ENCODE measurements at regions not wholly inside any gene's neighbourhood (a gene's known extent, or its start where the extent isn't known, plus 50 kb on each side); places are given as distances from the start of the nearest gene placed in this dataset.

GRCh38 chr11:127506126-127506525 is 505.6 kb upstream of the KIRREL3 start:
- Mint-ChIP-seq H3K27me3 (peaks cover 0 to 6% (median 0%) of the 10 kb centered on the region in 5 donors), H3K9me3 (peaks cover 0 to 5% (median 0%) of the 10 kb centered on the region in 11 donors), H3K36me3 (no peaks in the 10 kb centered on the region), H3K4me3 (no peak overlapping the region), H3K27ac (no peak overlapping the region), H3K4me1 (no peaks in the 10 kb centered on the region)
- Histone ChIP-seq H3K36me3 (ENCODE audit: control insufficient read depth in 2 of 3, insufficient read depth in 3 of 3, low read length in 3 of 3) (no peaks in the 10 kb centered on the region), H3K27ac (ENCODE audit: low read depth, low read length) (no peak overlapping the region), H3K4me3 (ENCODE audit: low read length) (no peak overlapping the region), H3K27me3 (ENCODE audit: control insufficient read depth in 2 of 2, insufficient read depth in 2 of 2, low read length in 2 of 2) (no peaks in the 10 kb centered on the region), H3K9me3 (ENCODE audit: control insufficient read depth in 2 of 3, low read length in 3 of 3) (no peaks in the 10 kb centered on the region), H3K4me1 (ENCODE audit: control insufficient read depth in 2 of 2, insufficient read depth in 2 of 2, low read length in 2 of 2) (no peaks in the 10 kb centered on the region)
- CTCF ChIA-PET, result no interaction called here
- ATAC-seq, result no peak
- POLR2A ChIA-PET, result no interaction called here
- DNase-seq, result no peak
- intact Hi-C loops (cut with micrococcal nuclease), result no loop called here

- Mint-ChIP-seq H3K36me3 (no peaks in the 10 kb centered on the region), H3K4me1 (no peaks in the 10 kb centered on the region), H3K9me3 (peaks cover 1 to 12% (median 6%) of the 10 kb centered on the region in 11 donors), H3K4me3 (no peak overlapping the region), H3K27ac (no peak overlapping the region), H3K27me3 (peaks cover 0 to 4% (median 0%) of the 10 kb centered on the region in 5 donors)
- no peaks in the 10 kb centered on the region for H3K4me1 ChIP-seq (ENCODE audit: control insufficient read depth in 2 of 2, insufficient read depth in 2 of 2, low read length in 2 of 2)
- no peaks in the 10 kb centered on the region for H3K9me3 ChIP-seq (ENCODE audit: control insufficient read depth in 2 of 3, low read length in 3 of 3)
- intact Hi-C loops (cut with micrococcal nuclease), result no loop called here
- ChIA-PET POLR2A (no interaction called here), CTCF (interaction anchor here (0.7 kb wide), 1 partner anchor 15 kb away, joined by 4 read pairs; no protein-coding TSS in a partner anchor)
- no peak overlapping the region for H3K4me3 ChIP-seq (ENCODE audit: low read length)
- H3K27ac ChIP-seq (ENCODE audit: low read depth, low read length), result no peak overlapping the region
- no peak for DNase-seq
- H3K27me3 ChIP-seq (ENCODE audit: control insufficient read depth in 2 of 2, insufficient read depth in 2 of 2, low read length in 2 of 2), result no peaks in the 10 kb centered on the region
- ATAC-seq, result no peak
- no peaks in the 10 kb centered on the region for H3K36me3 ChIP-seq (ENCODE audit: control insufficient read depth in 2 of 3, insufficient read depth in 3 of 3, low read length in 3 of 3)
Observed at GRCh38 chr11:127496165-127496564, 495.6 kb upstream of the KIRREL3 start.

GRCh38 chr11:127493330-127494022 is 492.9 kb upstream of the KIRREL3 start:
- peaks cover 3 to 14% (median 8%) of the 10 kb centered on the region in 11 donors for H3K9me3 Mint-ChIP-seq
- Histone ChIP-seq H3K36me3 (ENCODE audit: control insufficient read depth in 2 of 3, insufficient read depth in 3 of 3, low read length in 3 of 3) (no peaks in the 10 kb centered on the region), H3K4me1 (ENCODE audit: control insufficient read depth in 2 of 2, insufficient read depth in 2 of 2, low read length in 2 of 2) (no peaks in the 10 kb centered on the region), H3K4me3 (ENCODE audit: low read length) (no peak overlapping the region), H3K27me3 (ENCODE audit: control insufficient read depth in 2 of 2, insufficient read depth in 2 of 2, low read length in 2 of 2) (no peaks in the 10 kb centered on the region), H3K27ac (ENCODE audit: low read depth, low read length) (no peak overlapping the region), H3K9me3 (ENCODE audit: control insufficient read depth in 2 of 3, low read length in 3 of 3) (no peaks in the 10 kb centered on the region)
- no peaks in the 10 kb centered on the region for H3K36me3 Mint-ChIP-seq
- H3K4me1 Mint-ChIP-seq, result no peaks in the 10 kb centered on the region
- no peak for ATAC-seq
- ChIA-PET POLR2A (no interaction called here), CTCF (no interaction called here)
- H3K27me3 Mint-ChIP-seq, result peaks cover 0 to 4% (median 0%) of the 10 kb centered on the region in 5 donors
- H3K4me3 Mint-ChIP-seq, result peak overlapping the region in 1 of 10 donors; percentile 33
- intact Hi-C loops (cut with micrococcal nuclease), result loop anchor here in 1 of 2 donors (5.0 kb wide), 1 partner anchor 1051 kb away; no protein-coding TSS in a partner anchor
- DNase-seq, result no peak
- H3K27ac Mint-ChIP-seq, result no peak overlapping the region

GRCh38 chr11:127492029-127492428 is 491.5 kb upstream of the KIRREL3 start:
- Mint-ChIP-seq H3K4me3 (no peak overlapping the region), H3K4me1 (no peaks in the 10 kb centered on the region), H3K36me3 (no peaks in the 10 kb centered on the region), H3K27me3 (peaks cover 0 to 8% (median 0%) of the 10 kb centered on the region in 5 donors), H3K9me3 (peaks cover 4 to 14% (median 10%) of the 10 kb centered on the region in 11 donors), H3K27ac (no peak overlapping the region)
- no peaks in the 10 kb centered on the region for H3K4me1 ChIP-seq (ENCODE audit: control insufficient read depth in 2 of 2, insufficient read depth in 2 of 2, low read length in 2 of 2)
- H3K27ac ChIP-seq (ENCODE audit: low read depth, low read length), result no peak overlapping the region
- H3K4me3 ChIP-seq (ENCODE audit: low read length), result no peak overlapping the region
- ATAC-seq (no peak), DNase-seq (peak in 1 of 9 donors; percentile 28)
- no peaks in the 10 kb centered on the region for H3K27me3 ChIP-seq (ENCODE audit: control insufficient read depth in 2 of 2, insufficient read depth in 2 of 2, low read length in 2 of 2)
- ChIA-PET POLR2A (no interaction called here), CTCF (no interaction called here)
- intact Hi-C loops (cut with micrococcal nuclease), result loop anchor here in 1 of 2 donors (5.0 kb wide), 1 partner anchor 1050 kb away; no protein-coding TSS in a partner anchor
- no peaks in the 10 kb centered on the region for H3K36me3 ChIP-seq (ENCODE audit: control insufficient read depth in 2 of 3, insufficient read depth in 3 of 3, low read length in 3 of 3)
- H3K9me3 ChIP-seq (ENCODE audit: control insufficient read depth in 2 of 3, low read length in 3 of 3), result no peaks in the 10 kb centered on the region

GRCh38 chr11:127491589-127491988 is 491.0 kb upstream of the KIRREL3 start:
- Mint-ChIP-seq H3K4me1 (no peaks in the 10 kb centered on the region), H3K4me3 (no peak overlapping the region), H3K9me3 (peaks cover 4 to 14% (median 10%) of the 10 kb centered on the region in 11 donors), H3K27me3 (peaks cover 0 to 8% (median 0%) of the 10 kb centered on the region in 5 donors), H3K36me3 (no peaks in the 10 kb centered on the region), H3K27ac (no peak overlapping the region)
- Histone ChIP-seq H3K36me3 (ENCODE audit: control insufficient read depth in 2 of 3, insufficient read depth in 3 of 3, low read length in 3 of 3) (no peaks in the 10 kb centered on the region), H3K27me3 (ENCODE audit: control insufficient read depth in 2 of 2, insufficient read depth in 2 of 2, low read length in 2 of 2) (no peaks in the 10 kb centered on the region), H3K4me3 (ENCODE audit: low read length) (no peak overlapping the region), H3K27ac (ENCODE audit: low read depth, low read length) (no peak overlapping the region), H3K9me3 (ENCODE audit: control insufficient read depth in 2 of 3, low read length in 3 of 3) (no peaks in the 10 kb centered on the region), H3K4me1 (ENCODE audit: control insufficient read depth in 2 of 2, insufficient read depth in 2 of 2, low read length in 2 of 2) (no peaks in the 10 kb centered on the region)
- ATAC-seq, result no peak
- no peak for DNase-seq
- ChIA-PET POLR2A (no interaction called here), CTCF (no interaction called here)
- intact Hi-C loops (cut with micrococcal nuclease), result loop anchor here in 1 of 2 donors (5.0 kb wide), 1 partner anchor 1049 kb away; no protein-coding TSS in a partner anchor

- ChIA-PET POLR2A (no interaction called here), CTCF (no interaction called here)
- no peak for ATAC-seq
- Histone ChIP-seq H3K4me1 (ENCODE audit: control insufficient read depth in 2 of 2, insufficient read depth in 2 of 2, low read length in 2 of 2) (no peaks in the 10 kb centered on the region), H3K27ac (ENCODE audit: low read depth, low read length) (no peak overlapping the region), H3K4me3 (ENCODE audit: low read length) (no peak overlapping the region), H3K9me3 (ENCODE audit: control insufficient read depth in 2 of 3, low read length in 3 of 3) (no peaks in the 10 kb centered on the region), H3K36me3 (ENCODE audit: control insufficient read depth in 2 of 3, insufficient read depth in 3 of 3, low read length in 3 of 3) (no peaks in the 10 kb centered on the region), H3K27me3 (ENCODE audit: control insufficient read depth in 2 of 2, insufficient read depth in 2 of 2, low read length in 2 of 2) (no peaks in the 10 kb centered on the region)
- no peak overlapping the region for H3K27ac Mint-ChIP-seq
- H3K4me1 Mint-ChIP-seq, result no peaks in the 10 kb centered on the region
- peaks cover 0 to 11% (median 3%) of the 10 kb centered on the region in 5 donors for H3K27me3 Mint-ChIP-seq
- H3K36me3 Mint-ChIP-seq, result no peaks in the 10 kb centered on the region
- peaks cover 4 to 14% (median 10%) of the 10 kb centered on the region in 11 donors for H3K9me3 Mint-ChIP-seq
- H3K4me3 Mint-ChIP-seq, result no peak overlapping the region
- no peak for DNase-seq
- intact Hi-C loops (cut with micrococcal nuclease), result loop anchor here in 1 of 2 donors (5.0 kb wide), 1 partner anchor 1049 kb away; no protein-coding TSS in a partner anchor
Observed at GRCh38 chr11:127490896-127491295, 490.3 kb upstream of the KIRREL3 start.

- H3K4me3 Mint-ChIP-seq, result no peak overlapping the region
- DNase-seq (no peak), ATAC-seq (no peak)
- peaks cover 0 to 9% (median 2%) of the 10 kb centered on the region in 11 donors for H3K9me3 Mint-ChIP-seq
- ChIA-PET CTCF (no interaction called here), POLR2A (no interaction called here)
- no peaks in the 10 kb centered on the region for H3K9me3 ChIP-seq (ENCODE audit: control insufficient read depth in 2 of 3, low read length in 3 of 3)
- peaks cover 0 to 13% (median 5%) of the 10 kb centered on the region in 5 donors for H3K27me3 Mint-ChIP-seq
- no peak overlapping the region for H3K27ac Mint-ChIP-seq
- H3K36me3 ChIP-seq (ENCODE audit: control insufficient read depth in 2 of 3, insufficient read depth in 3 of 3, low read length in 3 of 3), result no peaks in the 10 kb centered on the region
- no peaks in the 10 kb centered on the region for H3K27me3 ChIP-seq (ENCODE audit: control insufficient read depth in 2 of 2, insufficient read depth in 2 of 2, low read length in 2 of 2)
- no peaks in the 10 kb centered on the region for H3K36me3 Mint-ChIP-seq
- no peak overlapping the region for H3K4me3 ChIP-seq (ENCODE audit: low read length)
- H3K4me1 Mint-ChIP-seq, result no peaks in the 10 kb centered on the region
- no peaks in the 10 kb centered on the region for H3K4me1 ChIP-seq (ENCODE audit: control insufficient read depth in 2 of 2, insufficient read depth in 2 of 2, low read length in 2 of 2)
- intact Hi-C loops (cut with micrococcal nuclease), result no loop called here
- H3K27ac ChIP-seq (ENCODE audit: low read depth, low read length), result no peak overlapping the region
Observed at GRCh38 chr11:127485541-127485940, 485.0 kb upstream of the KIRREL3 start.

Measured in naive thymus-derived CD4-positive, alpha-beta T cell (primary cell).